ENCODE measurements at regions not wholly inside any gene's neighbourhood (a gene's known extent, or its start where the extent isn't known, plus 50 kb on each side); places are given as distances from the start of the nearest gene placed in this dataset.

DNA sequence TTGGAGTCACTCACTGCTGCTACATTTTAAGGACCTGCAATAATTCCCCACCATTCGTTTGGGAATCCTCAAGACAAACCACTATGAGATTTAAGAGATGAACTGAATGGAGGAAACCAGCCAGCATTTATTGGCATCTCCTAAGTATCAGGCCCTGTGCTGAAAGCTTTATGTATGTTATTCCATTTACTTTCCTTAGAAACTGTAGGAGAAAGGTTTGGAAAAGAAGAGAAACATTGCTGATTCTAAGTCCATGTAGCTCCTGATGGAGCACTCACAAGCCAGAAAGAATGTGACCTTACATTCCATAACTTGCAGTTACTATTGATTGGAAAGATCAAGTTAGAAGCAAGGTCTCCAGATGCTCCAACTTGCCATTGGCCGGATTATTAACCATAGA lies 267.4 kb downstream of the GAS1 start:
- no peak for DNase-seq

GRCh38 chr9:86676396-86676795 lies 270.9 kb downstream of the GAS1 start:
- no peak for DNase-seq

DNA sequence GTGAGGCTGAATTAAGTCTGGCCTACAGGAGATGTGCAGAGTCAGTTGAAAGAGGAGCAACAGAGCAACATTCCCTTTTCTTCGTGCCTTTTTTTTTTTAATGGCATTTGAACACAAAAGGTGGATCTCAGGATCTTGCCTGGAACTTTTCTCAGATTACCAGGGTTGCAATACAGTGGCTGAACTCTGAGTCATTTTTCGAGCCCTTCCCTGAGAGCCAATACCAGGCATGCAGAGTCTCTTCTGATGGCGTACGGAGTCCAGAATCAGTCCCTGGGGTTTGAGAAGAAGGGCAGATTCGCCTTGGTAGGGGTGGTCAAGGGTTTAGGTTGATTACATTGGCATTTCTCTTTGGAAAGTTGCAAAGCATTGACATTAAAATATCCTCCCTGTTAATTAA lies 271.5 kb downstream of the GAS1 start:
- DNase-seq = no peak

GRCh38 chr9:86674487-86674886 lies 272.8 kb downstream of the GAS1 start:
- DNase-seq = no peak

- DNase-seq = no peak
Measured at GRCh38 chr9:86672966-86673365, 274.3 kb downstream of the GAS1 start.

GRCh38 chr9:86672301-86672700 lies 275.0 kb downstream of the GAS1 start:
- no peak for DNase-seq

DNA sequence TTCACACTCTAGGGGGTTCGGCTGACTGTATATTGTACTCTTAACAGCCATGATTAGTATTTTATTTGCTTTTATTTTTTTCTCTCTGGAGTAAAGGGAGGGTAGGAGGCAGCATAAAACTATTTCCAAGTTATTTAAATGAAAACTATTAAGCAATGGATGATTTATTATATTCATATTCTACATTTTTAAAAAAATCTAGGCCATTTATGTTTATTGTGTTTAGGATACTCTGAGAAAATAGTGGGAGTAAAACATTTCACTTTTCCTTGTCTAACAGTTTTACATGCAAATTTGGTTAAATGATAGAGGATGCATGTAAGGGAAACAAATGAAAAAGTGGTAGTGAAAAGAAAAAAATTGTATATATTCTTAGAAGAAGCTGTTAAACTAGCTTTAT lies 276.3 kb downstream of the GAS1 start:
- DNase-seq = no peak

DNA sequence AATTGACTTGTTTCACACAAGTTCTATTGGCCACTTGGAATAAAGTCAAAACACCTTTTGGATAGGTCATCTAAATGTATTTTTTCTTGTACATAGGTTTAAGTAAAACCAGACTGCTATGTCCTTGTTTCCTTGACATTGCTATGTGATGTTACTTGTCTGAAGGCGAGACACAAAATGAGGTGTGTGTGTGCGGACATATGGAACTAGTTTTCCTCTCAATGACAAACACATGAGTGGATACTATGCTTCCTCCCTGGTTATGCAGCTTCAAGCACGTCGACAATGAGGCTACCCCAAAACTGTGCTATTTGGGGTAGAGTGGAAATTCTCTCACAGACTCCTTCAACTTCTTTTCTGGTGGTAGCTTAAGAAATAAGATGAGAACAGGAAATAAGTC lies 276.8 kb downstream of the GAS1 start:
- DNase-seq = no peak

GRCh38 chr9:86670076-86670475 lies 277.2 kb downstream of the GAS1 start:
- DNase-seq = no peak

DNA sequence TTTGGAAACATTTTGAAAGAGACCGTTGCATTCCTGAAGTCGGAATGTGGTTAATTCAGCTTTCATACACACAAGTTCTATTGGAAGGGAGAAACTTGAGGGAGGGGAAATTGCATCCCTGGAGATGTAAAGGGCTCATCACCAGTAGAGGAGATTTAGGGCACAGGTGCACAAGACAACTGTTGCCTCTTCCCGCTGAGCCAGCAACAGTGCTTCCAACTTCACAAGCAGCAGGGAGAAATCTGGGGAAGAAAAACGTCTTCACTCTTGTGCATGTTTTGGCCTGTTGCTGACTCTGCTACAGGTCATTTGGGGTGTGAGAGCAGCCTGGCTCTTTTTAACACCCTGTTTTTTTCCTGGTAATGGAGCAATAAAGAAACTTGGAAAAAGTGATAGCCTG lies 277.9 kb downstream of the GAS1 start:
- no peak for DNase-seq

GRCh38 chr9:86668488-86668887 lies 278.8 kb downstream of the GAS1 start:
- DNase-seq = no peak

- DNase-seq = no peak
Measured at GRCh38 chr9:86667307-86667706, 280.0 kb downstream of the GAS1 start.

DNA sequence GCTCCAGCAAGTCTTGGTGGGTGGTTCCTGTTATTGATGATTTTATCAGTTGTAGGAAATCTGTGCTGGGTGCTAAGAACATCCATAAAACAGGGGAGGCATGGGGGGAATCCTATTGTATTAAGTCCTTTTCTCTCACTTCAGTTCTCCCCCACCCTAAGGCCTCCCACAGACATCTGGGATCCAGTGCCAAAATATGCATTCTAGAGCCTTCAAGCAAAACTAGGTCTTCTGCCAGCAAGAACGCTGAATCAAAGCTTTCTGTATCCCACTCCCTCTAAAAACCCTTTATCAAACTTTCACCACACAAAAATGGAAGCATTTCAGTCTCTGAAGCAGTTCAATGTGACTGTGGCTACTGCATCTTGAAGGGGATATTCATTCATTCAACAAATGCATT lies 281.9 kb downstream of the GAS1 start:
- no peak for DNase-seq

DNA sequence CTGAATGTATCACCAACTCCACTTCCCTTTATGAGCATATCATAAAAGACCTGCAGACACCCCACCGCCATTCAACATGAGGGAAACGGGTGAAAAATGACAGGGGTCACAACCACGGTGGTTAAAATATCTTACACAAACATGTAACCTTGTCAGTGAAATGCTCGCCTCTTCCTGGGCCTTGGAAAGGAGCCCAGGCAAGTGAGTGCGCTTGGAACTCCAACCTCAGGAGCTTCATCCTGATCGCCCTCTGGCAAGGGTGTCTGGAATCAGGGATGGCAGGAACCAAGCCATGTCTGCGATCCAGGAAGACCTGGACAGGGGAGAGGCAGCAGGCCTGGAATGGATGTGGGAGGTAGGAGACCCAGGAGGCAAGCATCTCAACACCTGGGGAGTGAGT lies 282.7 kb downstream of the GAS1 start:
- no peak for DNase-seq

- DNase-seq = no peak
Measured at GRCh38 chr9:86663905-86664304, 283.4 kb downstream of the GAS1 start.

DNA sequence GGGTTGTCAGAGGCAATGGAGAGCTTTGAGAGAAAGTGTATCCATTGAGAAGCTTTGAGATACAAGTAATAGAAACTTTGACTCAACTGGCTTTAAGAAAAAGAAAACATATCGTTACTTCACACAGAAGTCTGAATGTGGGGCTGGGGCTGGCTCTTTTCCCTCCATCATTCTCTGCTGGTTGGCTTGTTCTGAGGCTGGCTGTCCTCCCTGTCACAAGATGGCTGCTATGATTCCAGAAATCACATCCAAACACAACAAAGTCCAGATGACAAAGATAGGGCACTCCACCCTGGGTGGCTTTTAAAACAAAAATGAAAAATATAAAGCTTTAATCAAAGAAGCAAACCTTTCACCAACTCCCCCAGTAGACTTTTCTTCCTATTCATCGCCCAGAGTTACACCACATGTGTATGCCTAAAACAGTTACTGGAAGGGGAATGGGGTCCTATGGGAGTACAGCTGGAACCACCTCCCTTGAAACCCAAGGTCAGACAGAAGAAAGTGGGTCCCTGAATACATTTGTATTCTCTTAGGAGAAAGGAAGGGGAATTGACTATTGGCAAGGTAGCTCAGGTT lies 284.3 kb downstream of the GAS1 start:
- no peak for DNase-seq

- DNase-seq = no peak
Measured at GRCh38 chr9:86660146-86660943, 287.0 kb downstream of the GAS1 start.

DNA sequence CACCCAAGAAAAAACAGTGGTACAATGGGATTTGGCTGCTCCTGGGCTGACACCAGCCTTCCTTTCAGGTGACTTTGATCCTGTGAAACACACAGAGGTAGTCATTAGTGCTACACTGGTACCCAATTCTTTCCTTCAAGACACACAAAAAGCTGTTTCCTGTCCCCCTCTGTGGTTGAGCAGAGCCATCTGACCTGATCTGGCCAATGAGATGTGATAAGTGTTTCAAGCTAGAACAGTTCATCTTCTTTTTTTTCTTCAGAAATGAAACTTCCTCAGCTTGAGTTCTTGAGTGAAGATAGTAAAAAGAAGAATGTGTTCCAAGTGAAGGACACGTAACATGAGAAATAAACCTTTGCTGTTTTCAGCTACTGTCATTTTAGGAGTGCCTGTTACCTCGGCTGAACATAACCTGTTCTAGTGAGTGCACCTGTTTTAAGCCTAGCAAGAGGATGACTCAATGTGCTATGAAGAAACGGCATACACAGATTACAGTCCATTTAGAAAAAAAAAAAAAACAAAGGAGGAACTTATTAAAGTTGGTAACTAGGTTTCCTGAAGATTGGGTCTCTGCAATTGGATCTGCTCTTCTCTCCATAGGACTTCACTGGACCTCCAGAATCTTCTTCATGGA lies 287.8 kb downstream of the GAS1 start:
- no peak for DNase-seq

GRCh38 chr9:86655147-86655546 lies 292.2 kb downstream of the GAS1 start:
- DNase-seq = no peak

- no peak for DNase-seq
Measured at GRCh38 chr9:86653466-86653865, 293.8 kb downstream of the GAS1 start.

DNA sequence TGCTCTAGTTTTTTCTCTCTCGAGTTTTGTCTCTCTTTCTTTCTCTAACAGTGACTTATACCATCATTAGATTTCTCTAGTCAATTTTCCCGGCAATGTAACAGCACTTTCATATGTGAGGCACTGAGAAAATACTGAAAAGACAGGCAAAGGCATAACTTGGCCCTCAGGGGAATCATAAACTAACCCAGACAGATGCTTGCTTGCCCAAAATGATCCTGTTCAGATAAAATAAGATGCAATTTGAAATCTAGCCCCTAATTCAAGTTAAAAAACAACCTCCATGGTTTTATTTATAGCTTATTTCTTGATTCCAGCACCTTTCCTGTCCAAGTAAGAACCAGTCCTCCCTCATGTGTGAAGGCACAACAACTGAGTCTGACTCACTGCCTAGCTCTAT lies 294.6 kb downstream of the GAS1 start:
- no peak for DNase-seq

GRCh38 chr9:86649913-86650312 lies 295.7 kb upstream of the TUT7 start:
- no peak for DNase-seq

DNA sequence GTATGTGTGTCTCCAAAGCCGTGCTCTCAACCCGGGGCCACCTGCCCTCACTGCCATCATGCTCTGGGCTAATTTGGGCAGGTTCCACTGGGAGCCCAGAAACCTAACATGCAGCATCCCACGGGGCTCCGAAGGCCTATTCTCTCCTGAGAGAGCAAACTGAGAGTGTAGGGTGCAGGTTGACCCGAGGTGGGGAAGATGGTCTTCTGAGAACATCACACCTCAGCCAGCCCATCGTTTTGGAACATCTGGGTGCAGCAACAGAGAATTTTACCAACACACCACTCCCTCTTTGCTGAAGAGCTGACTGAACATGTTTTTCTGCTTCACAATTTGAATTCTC lies 294.6 kb upstream of the TUT7 start:
- DNase-seq = no peak

- no peak for DNase-seq
Measured at GRCh38 chr9:86648156-86648827, 294.1 kb upstream of the TUT7 start.

Measured in NCI-H524 (cell line).